ENCODE measurements at regions not wholly inside any gene's neighbourhood (a gene's known extent, or its start where the extent isn't known, plus 50 kb on each side); places are given as distances from the start of the nearest gene placed in this dataset.

DNA sequence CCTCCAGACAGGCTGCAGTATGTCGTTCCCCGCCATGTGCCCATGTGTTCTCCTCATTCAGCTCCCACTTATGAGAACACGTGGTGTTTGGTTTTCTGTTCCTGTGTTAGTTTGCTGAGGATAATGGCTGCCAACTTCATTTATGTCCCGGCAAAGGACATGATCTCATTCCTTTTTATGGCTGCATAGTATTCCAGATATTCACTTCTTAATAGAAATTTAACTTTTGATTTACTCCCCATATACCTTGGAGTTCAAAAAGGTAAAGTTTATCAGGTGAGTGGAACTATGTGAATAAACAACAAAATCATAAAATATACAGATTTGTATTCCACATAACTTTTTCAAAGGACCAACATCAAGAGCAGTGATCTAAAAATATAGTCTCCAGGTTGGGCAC lies 372.6 kb downstream of the STK39 start:
- no peaks in the 10 kb centered on the region for H3K36me3 Mint-ChIP-seq
- DNase-seq, result no peak
- intact Hi-C loops (cut with micrococcal nuclease), result no loop called here

DNA sequence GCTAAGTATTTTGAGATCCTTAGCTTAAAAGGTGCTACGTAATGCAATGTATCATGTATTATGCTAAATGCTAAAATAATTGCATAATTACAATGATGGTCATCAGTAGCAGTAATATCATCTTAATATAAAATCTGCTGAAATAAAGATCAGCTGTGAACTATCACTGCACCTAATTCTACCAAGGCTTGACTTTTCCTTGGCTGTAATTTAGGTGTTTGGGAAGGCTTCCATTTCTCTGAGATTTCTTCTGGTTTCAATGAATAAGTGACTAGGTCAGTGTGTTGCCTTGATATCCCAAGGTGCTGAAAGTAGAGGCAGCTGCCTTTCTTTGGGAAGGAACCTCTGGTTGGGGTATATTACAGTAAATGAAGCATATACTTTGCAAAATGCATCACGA lies 376.1 kb downstream of the STK39 start:
- no peak overlapping the region for H3K4me3 Mint-ChIP-seq
- H3K27ac Mint-ChIP-seq, result no peak overlapping the region
- H3K27me3 Mint-ChIP-seq (ENCODE audit: low read depth in 3 of 3), result peaks cover 0 to 2% (median 0%) of the 10 kb centered on the region in 3 donors
- no peaks in the 10 kb centered on the region for H3K36me3 ChIP-seq (replicated peaks in 1 of 2; ENCODE audit: control insufficient read depth in 1 of 2, insufficient read depth in 2 of 2, low read length in 2 of 2)
- H3K27me3 ChIP-seq (ENCODE audit: control insufficient read depth in 2 of 2, insufficient read depth in 2 of 2, low read length in 2 of 2), result no peaks in the 10 kb centered on the region
- H3K9ac ChIP-seq (ENCODE audit: insufficient read depth, low read length, poor library complexity, severe bottlenecking), result no peak overlapping the region
- H3K9me3 Mint-ChIP-seq, result peaks cover 0 to 12% (median 1%) of the 10 kb centered on the region in 7 donors
- H3K4me2 ChIP-seq (replicated peaks; ENCODE audit: extremely low read depth, low read length, poor library complexity, severe bottlenecking), result no peak overlapping the region
- no CpG with 5 or more reads among the region's 2 CpGs for WGBS (ENCODE audit: insufficient coverage)
- H2AFZ ChIP-seq (ENCODE audit: insufficient read depth, low read depth, low read length, poor library complexity, severe bottlenecking), result no peak overlapping the region
- intact Hi-C loops (cut with micrococcal nuclease), result no loop called here
- no peak overlapping the region for H3K4me3 ChIP-seq (replicated peaks in 1 of 3; ENCODE audit: low read depth in 2 of 3, low read length in 3 of 3)
- no peaks in the 10 kb centered on the region for H4K20me1 ChIP-seq (ENCODE audit: insufficient read depth, low read length)
- no peaks in the 10 kb centered on the region for H3K9me3 ChIP-seq (replicated peaks in 1 of 2; ENCODE audit: control insufficient read depth in 1 of 2, insufficient read depth in 1 of 2, low read length in 2 of 2)
- no peaks in the 10 kb centered on the region for H3K4me1 Mint-ChIP-seq
- TF ChIP-seq, protein P1, sequence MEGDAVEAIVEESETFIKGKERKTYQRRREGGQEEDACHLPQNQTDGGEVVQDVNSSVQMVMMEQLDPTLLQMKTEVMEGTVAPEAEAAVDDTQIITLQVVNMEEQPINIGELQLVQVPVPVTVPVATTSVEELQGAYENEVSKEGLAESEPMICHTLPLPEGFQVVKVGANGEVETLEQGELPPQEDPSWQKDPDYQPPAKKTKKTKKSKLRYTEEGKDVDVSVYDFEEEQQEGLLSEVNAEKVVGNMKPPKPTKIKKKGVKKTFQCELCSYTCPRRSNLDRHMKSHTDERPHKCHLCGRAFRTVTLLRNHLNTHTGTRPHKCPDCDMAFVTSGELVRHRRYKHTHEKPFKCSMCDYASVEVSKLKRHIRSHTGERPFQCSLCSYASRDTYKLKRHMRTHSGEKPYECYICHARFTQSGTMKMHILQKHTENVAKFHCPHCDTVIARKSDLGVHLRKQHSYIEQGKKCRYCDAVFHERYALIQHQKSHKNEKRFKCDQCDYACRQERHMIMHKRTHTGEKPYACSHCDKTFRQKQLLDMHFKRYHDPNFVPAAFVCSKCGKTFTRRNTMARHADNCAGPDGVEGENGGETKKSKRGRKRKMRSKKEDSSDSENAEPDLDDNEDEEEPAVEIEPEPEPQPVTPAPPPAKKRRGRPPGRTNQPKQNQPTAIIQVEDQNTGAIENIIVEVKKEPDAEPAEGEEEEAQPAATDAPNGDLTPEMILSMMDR (IDR thresholded peaks at IDR 0.05), result no peak
- no peaks in the 10 kb centered on the region for H3K4me1 ChIP-seq (ENCODE audit: control insufficient read depth in 1 of 2, insufficient read depth in 2 of 2, low read length in 2 of 2)
- H3K79me2 ChIP-seq (ENCODE audit: insufficient read depth, low read length), result no peaks in the 10 kb centered on the region
- H3K27ac ChIP-seq (ENCODE audit: low read depth in 1 of 2, low read length in 2 of 2), result no peak overlapping the region
- no peak for DNase-seq
- no peaks in the 10 kb centered on the region for H3K36me3 Mint-ChIP-seq

More for the DNA sequence above, 372.6 kb downstream of the STK39 start:
- Mint-ChIP-seq H3K9me3 (peaks cover 0 to 11% (median 2%) of the 10 kb centered on the region in 7 donors), H3K4me3 (no peak overlapping the region), H3K27me3 (ENCODE audit: low read depth in 3 of 3) (peaks cover 0 to 5% (median 0%) of the 10 kb centered on the region in 3 donors), H3K4me1 (no peaks in the 10 kb centered on the region), H3K27ac (no peak overlapping the region)
- no CpG with 5 or more reads among the region's 4 CpGs for WGBS (ENCODE audit: insufficient coverage)
- H4K20me1 ChIP-seq (ENCODE audit: insufficient read depth, low read length), result no peaks in the 10 kb centered on the region
- no peak overlapping the region for H2AFZ ChIP-seq (ENCODE audit: insufficient read depth, low read depth, low read length, poor library complexity, severe bottlenecking)
- H3K4me2 ChIP-seq (replicated peaks; ENCODE audit: extremely low read depth, low read length, poor library complexity, severe bottlenecking), result no peak overlapping the region
- H3K4me1 ChIP-seq (ENCODE audit: control insufficient read depth in 1 of 2, insufficient read depth in 2 of 2, low read length in 2 of 2), result no peaks in the 10 kb centered on the region
- TF ChIP-seq, protein P1 (IDR thresholded peaks at IDR 0.05), result no peak
- H3K36me3 ChIP-seq (replicated peaks in 1 of 2; ENCODE audit: control insufficient read depth in 1 of 2, insufficient read depth in 2 of 2, low read length in 2 of 2), result no peaks in the 10 kb centered on the region
- no peak overlapping the region for H3K9ac ChIP-seq (ENCODE audit: insufficient read depth, low read length, poor library complexity, severe bottlenecking)
- no peaks in the 10 kb centered on the region for H3K9me3 ChIP-seq (replicated peaks in 1 of 2; ENCODE audit: control insufficient read depth in 1 of 2, insufficient read depth in 1 of 2, low read length in 2 of 2)
- H3K27me3 ChIP-seq (ENCODE audit: control insufficient read depth in 2 of 2, insufficient read depth in 2 of 2, low read length in 2 of 2), result no peaks in the 10 kb centered on the region
- H3K4me3 ChIP-seq (replicated peaks in 1 of 3; ENCODE audit: low read depth in 2 of 3, low read length in 3 of 3), result no peak overlapping the region
- no peak overlapping the region for H3K27ac ChIP-seq (ENCODE audit: low read depth in 1 of 2, low read length in 2 of 2)
- H3K79me2 ChIP-seq (ENCODE audit: insufficient read depth, low read length), result no peaks in the 10 kb centered on the region

Measured in CD14-positive monocyte (primary cell).